ENCODE measurements at regions not wholly inside any gene's neighbourhood (a gene's known extent, or its start where the extent isn't known, plus 50 kb on each side); places are given as distances from the start of the nearest gene placed in this dataset.

DNA sequence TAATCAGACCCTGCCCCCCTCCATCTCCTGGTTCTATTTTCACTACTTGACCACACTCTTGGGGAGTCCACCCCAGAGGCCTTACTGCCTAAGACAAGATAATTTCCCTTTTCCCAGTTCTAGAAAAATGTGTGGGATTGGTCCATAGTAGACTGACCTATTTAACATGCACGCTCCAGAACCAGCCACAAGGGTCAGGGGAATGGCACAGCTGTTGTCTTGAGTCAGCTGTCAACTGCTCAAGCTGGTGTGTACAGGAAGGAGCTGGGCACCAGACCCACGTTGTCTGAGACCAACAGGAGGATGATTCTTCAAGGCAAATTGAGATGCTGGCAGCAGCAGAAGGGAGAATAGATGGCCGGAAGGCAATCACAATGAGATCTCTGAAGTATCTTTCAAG lies 280.5 kb downstream of the UQCRFS1 start:
- H3K4me3 Mint-ChIP-seq, result no peak overlapping the region
- no peaks in the 10 kb centered on the region for H3K9me3 Mint-ChIP-seq
- no peaks in the 10 kb centered on the region for H3K4me1 Mint-ChIP-seq
- H3K36me3 Mint-ChIP-seq (ENCODE audit: low read depth), result no peaks in the 10 kb centered on the region
- DNase-seq (ENCODE audit: low read depth, low spot score), result no peak
- TF ChIP-seq, protein P1, sequence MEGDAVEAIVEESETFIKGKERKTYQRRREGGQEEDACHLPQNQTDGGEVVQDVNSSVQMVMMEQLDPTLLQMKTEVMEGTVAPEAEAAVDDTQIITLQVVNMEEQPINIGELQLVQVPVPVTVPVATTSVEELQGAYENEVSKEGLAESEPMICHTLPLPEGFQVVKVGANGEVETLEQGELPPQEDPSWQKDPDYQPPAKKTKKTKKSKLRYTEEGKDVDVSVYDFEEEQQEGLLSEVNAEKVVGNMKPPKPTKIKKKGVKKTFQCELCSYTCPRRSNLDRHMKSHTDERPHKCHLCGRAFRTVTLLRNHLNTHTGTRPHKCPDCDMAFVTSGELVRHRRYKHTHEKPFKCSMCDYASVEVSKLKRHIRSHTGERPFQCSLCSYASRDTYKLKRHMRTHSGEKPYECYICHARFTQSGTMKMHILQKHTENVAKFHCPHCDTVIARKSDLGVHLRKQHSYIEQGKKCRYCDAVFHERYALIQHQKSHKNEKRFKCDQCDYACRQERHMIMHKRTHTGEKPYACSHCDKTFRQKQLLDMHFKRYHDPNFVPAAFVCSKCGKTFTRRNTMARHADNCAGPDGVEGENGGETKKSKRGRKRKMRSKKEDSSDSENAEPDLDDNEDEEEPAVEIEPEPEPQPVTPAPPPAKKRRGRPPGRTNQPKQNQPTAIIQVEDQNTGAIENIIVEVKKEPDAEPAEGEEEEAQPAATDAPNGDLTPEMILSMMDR (conservative IDR thresholded peaks at IDR 0.05), result no peak
- no peak overlapping the region for H3K27ac Mint-ChIP-seq (ENCODE audit: unreplicated experiment)
- H3K27me3 Mint-ChIP-seq (ENCODE audit: low read depth), result peaks cover 35% of the 10 kb centered on the region

DNA sequence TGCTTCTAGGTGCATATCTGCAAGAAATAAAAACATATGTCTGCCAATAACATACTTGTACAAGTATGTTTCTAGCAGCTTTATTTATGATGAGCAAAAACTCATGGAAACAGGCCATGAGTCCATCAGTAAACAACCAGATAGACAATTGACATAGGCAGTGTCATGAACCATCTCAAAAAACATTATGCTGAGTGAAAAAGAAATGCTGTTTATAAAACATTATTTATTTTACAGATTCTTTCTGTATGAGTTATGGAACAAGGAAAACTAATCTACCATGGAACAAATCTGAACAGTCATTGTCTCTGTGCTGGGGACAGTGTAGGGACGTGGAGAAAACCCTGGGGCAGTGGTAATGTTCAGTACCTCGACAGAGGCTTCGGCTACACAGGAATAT lies 283.9 kb downstream of the UQCRFS1 start:
- no peak for DNase-seq (ENCODE audit: low read depth, low spot score)
- H3K27ac Mint-ChIP-seq (ENCODE audit: unreplicated experiment), result no peak overlapping the region
- H3K4me1 Mint-ChIP-seq, result no peaks in the 10 kb centered on the region
- H3K4me3 Mint-ChIP-seq, result no peak overlapping the region
- TF ChIP-seq, protein P1 (conservative IDR thresholded peaks at IDR 0.05), result no peak
- H3K9me3 Mint-ChIP-seq, result no peaks in the 10 kb centered on the region
- peaks cover 19% of the 10 kb centered on the region for H3K27me3 Mint-ChIP-seq (ENCODE audit: low read depth)
- H3K36me3 Mint-ChIP-seq (ENCODE audit: low read depth), result no peaks in the 10 kb centered on the region

DNA sequence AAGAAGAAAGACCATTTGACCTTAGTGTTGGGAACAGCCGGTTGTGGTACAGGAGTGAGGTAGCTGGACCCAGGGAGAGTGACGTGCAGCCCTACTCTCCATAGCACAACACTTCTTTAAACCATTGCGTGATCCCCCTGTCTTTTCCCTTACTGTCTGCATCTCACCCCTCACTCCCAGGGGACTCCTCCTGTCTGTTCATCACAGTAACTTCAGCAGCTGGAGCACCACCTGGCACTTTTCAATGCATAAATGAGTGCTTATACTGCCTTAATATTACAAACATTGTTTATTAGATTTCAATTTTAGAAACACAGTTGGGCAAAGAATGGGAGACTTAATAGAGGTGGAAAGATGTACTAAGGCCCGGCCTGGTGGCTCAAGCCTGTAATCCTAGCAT lies 285.5 kb downstream of the UQCRFS1 start:
- Mint-ChIP-seq H3K36me3 (ENCODE audit: low read depth) (no peaks in the 10 kb centered on the region), H3K4me1 (no peaks in the 10 kb centered on the region), H3K9me3 (no peaks in the 10 kb centered on the region), H3K4me3 (no peak overlapping the region), H3K27ac (ENCODE audit: unreplicated experiment) (no peak overlapping the region), H3K27me3 (ENCODE audit: low read depth) (peaks cover 20% of the 10 kb centered on the region)
- TF ChIP-seq, protein P1 (conservative IDR thresholded peaks at IDR 0.05), result no peak
- no peak for DNase-seq (ENCODE audit: low read depth, low spot score)

DNA sequence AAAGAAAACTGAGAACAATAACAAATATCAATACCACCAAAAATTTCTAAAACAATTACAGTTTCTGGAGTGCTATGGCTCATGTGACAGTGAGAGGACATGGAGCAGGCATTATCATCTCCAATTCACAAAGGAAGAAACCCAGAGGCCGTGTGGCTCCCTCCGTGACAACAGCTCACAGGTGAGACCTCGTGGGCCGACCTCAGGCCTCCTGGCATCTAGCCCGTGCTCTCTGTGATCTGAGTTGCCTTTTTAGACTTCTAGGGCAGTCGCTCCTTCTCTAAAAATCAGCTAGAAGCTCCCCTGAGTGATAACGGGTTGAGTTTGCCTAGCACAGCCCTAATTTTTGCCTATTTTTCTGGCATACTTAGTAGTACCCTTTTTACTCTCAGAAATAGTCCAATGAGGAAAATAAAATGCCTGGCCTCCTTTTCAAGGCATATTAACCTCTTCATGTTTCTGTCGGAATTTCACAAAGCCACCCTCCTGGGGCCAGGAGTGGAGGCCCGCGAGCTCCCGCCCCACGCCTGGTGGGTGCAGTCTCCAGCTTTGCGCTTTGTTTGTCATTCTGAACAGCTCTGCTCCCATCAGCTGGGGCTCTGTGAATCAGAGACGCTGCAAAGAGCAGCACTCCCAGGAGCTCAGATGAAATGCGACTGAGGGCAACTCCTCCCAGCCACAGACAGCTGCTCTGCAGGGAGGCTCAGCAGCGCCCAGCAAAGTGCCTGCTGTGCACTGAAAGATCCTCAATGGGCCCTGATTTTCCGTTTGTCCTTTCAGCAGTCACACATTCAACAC lies 292.5 kb downstream of the UQCRFS1 start:
- H3K9me3 Mint-ChIP-seq, result no peaks in the 10 kb centered on the region
- H3K4me1 Mint-ChIP-seq, result peaks cover 9% of the 10 kb centered on the region
- no peak for DNase-seq (ENCODE audit: low read depth, low spot score)
- peaks cover 18% of the 10 kb centered on the region for H3K27me3 Mint-ChIP-seq (ENCODE audit: low read depth)
- H3K27ac Mint-ChIP-seq (ENCODE audit: unreplicated experiment), result no peak overlapping the region
- TF ChIP-seq, protein P1 (conservative IDR thresholded peaks at IDR 0.05), result no peak
- no peak overlapping the region for H3K4me3 Mint-ChIP-seq
- no peaks in the 10 kb centered on the region for H3K36me3 Mint-ChIP-seq (ENCODE audit: low read depth)

DNA sequence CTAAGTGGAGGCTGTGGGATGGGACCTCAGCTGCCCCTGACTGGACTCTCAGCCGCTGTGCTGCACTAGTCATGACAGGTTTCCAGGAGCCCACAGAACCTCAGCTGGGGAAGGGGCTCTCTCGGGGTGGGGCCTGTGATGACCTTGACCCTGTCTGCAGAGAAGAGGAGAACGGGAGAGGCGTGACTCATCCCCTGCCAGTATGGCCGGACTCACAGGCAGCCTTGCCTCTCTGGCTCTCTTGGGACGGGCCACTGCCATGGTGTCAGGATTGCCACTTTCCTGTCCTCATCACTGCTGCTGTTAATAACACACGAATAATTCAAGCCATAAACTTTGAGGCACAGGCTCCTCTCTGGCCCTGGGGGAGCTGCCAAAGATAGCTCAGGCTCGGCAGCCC lies 295.3 kb downstream of the UQCRFS1 start:
- TF ChIP-seq, protein P1 (conservative IDR thresholded peaks at IDR 0.05), result no peak
- peaks cover 9% of the 10 kb centered on the region for H3K4me1 Mint-ChIP-seq
- H3K4me3 Mint-ChIP-seq, result no peak overlapping the region
- H3K9me3 Mint-ChIP-seq, result no peaks in the 10 kb centered on the region
- no peak overlapping the region for H3K27ac Mint-ChIP-seq (ENCODE audit: unreplicated experiment)
- no peak for DNase-seq (ENCODE audit: low read depth, low spot score)
- no peaks in the 10 kb centered on the region for H3K36me3 Mint-ChIP-seq (ENCODE audit: low read depth)
- peaks cover 14% of the 10 kb centered on the region for H3K27me3 Mint-ChIP-seq (ENCODE audit: low read depth)
